HG03064 (cell line): ENCODE measurements at regions not wholly inside any gene's neighbourhood (a gene's known extent, or its start where the extent isn't known, plus 50 kb on each side); places are given as distances from the start of the nearest gene placed in this dataset.
"Not testable (repeated sequence)": the region's sequence is repeated elsewhere in the genome, so short reads cannot be mapped to it uniquely, and the experiment has no call there.

Source experiments
- ATAC-seq: cut with Tn5 transposase; IDR thresholded peaks from one replicate; pipeline ENCODE4 v1.9.1; 2021; ENCODE audit warnings: low read depth; ENCODE audit not compliant: unreplicated experiment

- no peak for ATAC-seq
These were observed 108.7 kb downstream of the SUCLA2 start for GRCh38 chr13:47892374-47892773.

- ATAC-seq: no peak
These were observed 110.8 kb downstream of the SUCLA2 start for GRCh38 chr13:47890146-47890814.

GRCh38 chr13:47886314-47886713, 114.8 kb downstream of the SUCLA2 start:
- no peak for ATAC-seq

GRCh38 chr13:47875201-47875600, 125.9 kb downstream of the SUCLA2 start:
- ATAC-seq: no peak

GRCh38 chr13:47873987-47874386, 127.1 kb downstream of the SUCLA2 start:
- not testable (repeated sequence) for ATAC-seq

- ATAC-seq: not testable (repeated sequence)
These were observed 127.8 kb downstream of the SUCLA2 start for GRCh38 chr13:47873319-47873718.

GRCh38 chr13:47869776-47870175, 131.3 kb downstream of the SUCLA2 start:
- no peak for ATAC-seq

GRCh38 chr13:47865883-47866282, 135.2 kb downstream of the SUCLA2 start:
- no peak for ATAC-seq

GRCh38 chr13:47862841-47863240, 138.2 kb downstream of the SUCLA2 start:
- no peak for ATAC-seq

- no peak for ATAC-seq
These were observed 141.9 kb downstream of the SUCLA2 start for GRCh38 chr13:47859165-47859564.

- no peak for ATAC-seq
These were observed 142.7 kb downstream of the SUCLA2 start for GRCh38 chr13:47858042-47859025.

GRCh38 chr13:47853236-47853635, 147.8 kb downstream of the SUCLA2 start:
- no peak for ATAC-seq

- ATAC-seq: no peak
These were observed 154.2 kb downstream of the SUCLA2 start for GRCh38 chr13:47846886-47847285.

GRCh38 chr13:47845981-47846380, 155.1 kb downstream of the SUCLA2 start:
- ATAC-seq: no peak

GRCh38 chr13:47843005-47843404, 158.1 kb downstream of the SUCLA2 start:
- ATAC-seq: peak; percentile 85

GRCh38 chr13:47841151-47841550, 159.9 kb downstream of the SUCLA2 start:
- ATAC-seq: no peak

- ATAC-seq: no peak
These were observed 163.2 kb downstream of the SUCLA2 start for GRCh38 chr13:47837906-47838305.

- ATAC-seq: no peak
These were observed 163.8 kb downstream of the SUCLA2 start for GRCh38 chr13:47837104-47837880.

- ATAC-seq: no peak
These were observed 165.4 kb downstream of the SUCLA2 start for GRCh38 chr13:47835470-47836228.

GRCh38 chr13:47832458-47832972, 168.6 kb downstream of the SUCLA2 start:
- ATAC-seq: no peak
